ENCODE measurements at regions not wholly inside any gene's neighbourhood (a gene's known extent, or its start where the extent isn't known, plus 50 kb on each side); places are given as distances from the start of the nearest gene placed in this dataset.

DNA sequence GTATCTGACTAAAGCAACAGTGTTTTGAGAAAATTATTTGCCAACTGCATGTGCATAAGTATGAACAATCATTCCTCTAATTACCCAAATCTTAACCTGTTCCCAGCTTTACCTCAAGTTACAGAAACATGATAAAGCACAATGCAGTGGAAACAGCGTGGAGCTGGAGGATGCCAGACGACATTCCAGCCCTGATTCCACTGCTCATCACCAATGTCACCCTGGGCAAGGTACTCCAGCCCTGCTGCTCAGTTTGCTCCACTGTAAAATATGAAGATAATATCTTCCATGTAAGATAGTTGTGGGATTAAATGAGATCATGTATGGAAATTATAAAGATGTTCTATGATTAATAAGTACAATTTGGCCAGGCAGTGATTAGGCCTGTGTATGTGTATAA, 50.4 kb upstream of the ODAD2 start:
- H3K27ac ChIP-seq (ENCODE audit: low read depth in 1 of 2, low read length in 2 of 2), result no peak overlapping the region
- WGBS, result 96% methylated on average over 2 of the region's 2 CpGs
- no peaks in the 10 kb centered on the region for H3K36me3 ChIP-seq (ENCODE audit: control insufficient read depth in 4 of 4, insufficient read depth in 3 of 4, low read depth in 1 of 4, low read length in 3 of 4)
- TF ChIP-seq YY1 (IDR thresholded peaks at IDR 0.05) (no peak), HNF4G (IDR thresholded peaks at IDR 0.05) (no peak), NR2F2 (IDR thresholded peaks at IDR 0.05) (no peak), FOXA1 (IDR thresholded peaks at IDR 0.05) (no peak), FOXA2 (IDR thresholded peaks at IDR 0.05) (no peak), GABPA (IDR thresholded peaks at IDR 0.05 in 1 of 2, conservative IDR thresholded peaks at IDR 0.05 in 1 of 2) (no peak), JUND (IDR thresholded peaks at IDR 0.05) (no peak), ZBTB33 (IDR thresholded peaks at IDR 0.05) (no peak), ATF3 (IDR thresholded peaks at IDR 0.05) (no peak)
- TF ChIP-seq, protein P1, sequence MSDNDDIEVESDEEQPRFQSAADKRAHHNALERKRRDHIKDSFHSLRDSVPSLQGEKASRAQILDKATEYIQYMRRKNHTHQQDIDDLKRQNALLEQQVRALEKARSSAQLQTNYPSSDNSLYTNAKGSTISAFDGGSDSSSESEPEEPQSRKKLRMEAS (IDR thresholded peaks at IDR 0.05), result no peak
- no peaks in the 10 kb centered on the region for H3K27me3 ChIP-seq (ENCODE audit: control insufficient read depth in 4 of 4, insufficient read depth in 4 of 4, low read length in 3 of 4)
- no peak overlapping the region for H3K9ac ChIP-seq (ENCODE audit: low read depth in 1 of 2, low read length in 2 of 2)
- no peaks in the 10 kb centered on the region for H3K9me3 ChIP-seq (ENCODE audit: control insufficient read depth in 4 of 4, low read length in 3 of 4)
- no peaks in the 10 kb centered on the region for H3K4me1 ChIP-seq (ENCODE audit: control insufficient read depth in 4 of 4, insufficient read depth in 4 of 4, low read length in 3 of 4)
- DNase-seq (ENCODE audit: low spot score), result no peak
- no peak overlapping the region for H3K4me3 ChIP-seq (ENCODE audit: low read depth in 1 of 3, low read length in 3 of 3)

Data from liver (tissue), 7 donors.